ENCODE measurements at regions not wholly inside any gene's neighbourhood (a gene's known extent, or its start where the extent isn't known, plus 50 kb on each side); places are given as distances from the start of the nearest gene placed in this dataset.

DNA sequence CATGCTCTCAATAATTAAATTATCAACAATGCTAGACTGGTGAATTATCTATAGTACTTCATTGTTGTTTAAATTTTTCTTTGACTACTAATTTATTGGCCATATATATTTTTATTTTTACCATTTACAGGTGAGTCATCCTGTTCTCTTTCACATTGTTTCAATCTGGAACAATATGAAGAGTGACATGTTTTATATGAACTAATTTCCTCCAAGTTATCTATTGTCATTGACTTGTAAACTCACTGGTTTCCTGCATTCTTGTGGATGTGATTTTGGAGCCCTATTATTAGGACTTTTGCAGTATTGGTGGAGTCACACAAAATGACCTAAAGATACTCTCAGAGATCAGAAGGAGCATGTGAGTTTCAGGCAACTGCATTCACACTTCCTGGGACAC lies 297.7 kb downstream of the AEBP2 start:
- TF ChIP-seq, protein P1, sequence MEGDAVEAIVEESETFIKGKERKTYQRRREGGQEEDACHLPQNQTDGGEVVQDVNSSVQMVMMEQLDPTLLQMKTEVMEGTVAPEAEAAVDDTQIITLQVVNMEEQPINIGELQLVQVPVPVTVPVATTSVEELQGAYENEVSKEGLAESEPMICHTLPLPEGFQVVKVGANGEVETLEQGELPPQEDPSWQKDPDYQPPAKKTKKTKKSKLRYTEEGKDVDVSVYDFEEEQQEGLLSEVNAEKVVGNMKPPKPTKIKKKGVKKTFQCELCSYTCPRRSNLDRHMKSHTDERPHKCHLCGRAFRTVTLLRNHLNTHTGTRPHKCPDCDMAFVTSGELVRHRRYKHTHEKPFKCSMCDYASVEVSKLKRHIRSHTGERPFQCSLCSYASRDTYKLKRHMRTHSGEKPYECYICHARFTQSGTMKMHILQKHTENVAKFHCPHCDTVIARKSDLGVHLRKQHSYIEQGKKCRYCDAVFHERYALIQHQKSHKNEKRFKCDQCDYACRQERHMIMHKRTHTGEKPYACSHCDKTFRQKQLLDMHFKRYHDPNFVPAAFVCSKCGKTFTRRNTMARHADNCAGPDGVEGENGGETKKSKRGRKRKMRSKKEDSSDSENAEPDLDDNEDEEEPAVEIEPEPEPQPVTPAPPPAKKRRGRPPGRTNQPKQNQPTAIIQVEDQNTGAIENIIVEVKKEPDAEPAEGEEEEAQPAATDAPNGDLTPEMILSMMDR (IDR thresholded peaks at IDR 0.05): no peak
- TF ChIP-seq SP1 (CRISPR knock-in tag; conservative IDR thresholded peaks at IDR 0.05) (no peak), TP53 (CRISPR knock-in tag; IDR thresholded peaks at IDR 0.05) (no peak), IRF2 (CRISPR knock-in tag; IDR thresholded peaks at IDR 0.05; ENCODE audit: borderline replicate concordance, low read depth) (no peak), FOXP1 (CRISPR knock-in tag; IDR thresholded peaks at IDR 0.05; ENCODE audit: borderline replicate concordance) (no peak), CBFB (CRISPR knock-in tag; IDR thresholded peaks at IDR 0.05; ENCODE audit: low read depth) (no peak), HMGA2 (CRISPR knock-in tag; IDR thresholded peaks at IDR 0.05) (no peak), ZNF121 (CRISPR knock-in tag; IDR thresholded peaks at IDR 0.05) (no peak), TCF7 (CRISPR knock-in tag; IDR thresholded peaks at IDR 0.05; ENCODE audit: low read depth) (no peak)
- TF ChIP-seq, protein P2, sequence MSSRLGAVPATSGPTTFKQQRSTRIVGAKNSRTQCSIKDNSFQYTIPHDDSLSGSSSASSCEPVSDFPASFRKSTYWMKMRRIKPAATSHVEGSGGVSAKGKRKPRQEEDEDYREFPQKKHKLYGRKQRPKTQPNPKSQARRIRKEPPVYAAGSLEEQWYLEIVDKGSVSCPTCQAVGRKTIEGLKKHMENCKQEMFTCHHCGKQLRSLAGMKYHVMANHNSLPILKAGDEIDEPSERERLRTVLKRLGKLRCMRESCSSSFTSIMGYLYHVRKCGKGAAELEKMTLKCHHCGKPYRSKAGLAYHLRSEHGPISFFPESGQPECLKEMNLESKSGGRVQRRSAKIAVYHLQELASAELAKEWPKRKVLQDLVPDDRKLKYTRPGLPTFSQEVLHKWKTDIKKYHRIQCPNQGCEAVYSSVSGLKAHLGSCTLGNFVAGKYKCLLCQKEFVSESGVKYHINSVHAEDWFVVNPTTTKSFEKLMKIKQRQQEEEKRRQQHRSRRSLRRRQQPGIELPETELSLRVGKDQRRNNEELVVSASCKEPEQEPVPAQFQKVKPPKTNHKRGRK (CRISPR knock-in tag; IDR thresholded peaks at IDR 0.05; ENCODE audit: borderline replicate concordance): no peak
- TF ChIP-seq, protein P3, sequence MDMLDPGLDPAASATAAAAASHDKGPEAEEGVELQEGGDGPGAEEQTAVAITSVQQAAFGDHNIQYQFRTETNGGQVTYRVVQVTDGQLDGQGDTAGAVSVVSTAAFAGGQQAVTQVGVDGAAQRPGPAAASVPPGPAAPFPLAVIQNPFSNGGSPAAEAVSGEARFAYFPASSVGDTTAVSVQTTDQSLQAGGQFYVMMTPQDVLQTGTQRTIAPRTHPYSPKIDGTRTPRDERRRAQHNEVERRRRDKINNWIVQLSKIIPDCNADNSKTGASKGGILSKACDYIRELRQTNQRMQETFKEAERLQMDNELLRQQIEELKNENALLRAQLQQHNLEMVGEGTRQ (CRISPR knock-in tag; IDR thresholded peaks at IDR 0.05): no peak
